DMS53 (cell line): ENCODE measurements at regions not wholly inside any gene's neighbourhood (a gene's known extent, or its start where the extent isn't known, plus 50 kb on each side); places are given as distances from the start of the nearest gene placed in this dataset.

ENCODE experiments used
- DNase-seq: peaks from one replicate; lab custom pipeline; 2025; lab: John Stamatoyannopoulos, UW

DNA sequence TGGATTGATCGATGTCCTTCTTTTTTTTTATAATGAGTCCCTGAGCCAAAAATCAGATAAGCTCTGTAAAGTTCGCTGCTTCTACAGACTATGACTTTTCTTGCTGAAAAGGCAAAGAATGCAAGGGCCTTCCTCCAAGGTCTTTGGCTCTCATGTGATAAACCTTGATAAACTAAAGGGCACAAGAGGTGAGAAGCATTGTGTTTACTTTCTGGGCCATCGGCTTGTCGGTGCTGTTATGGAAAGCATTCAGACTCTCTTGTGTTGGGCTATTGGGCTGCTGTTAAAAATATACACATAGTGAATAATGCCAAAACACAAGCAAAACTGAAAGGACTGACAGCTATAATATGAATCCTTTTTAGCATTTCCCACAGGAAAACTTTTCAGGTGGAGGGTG lies 472.4 kb upstream of the SPHKAP start:
- no peak for DNase-seq

DNA sequence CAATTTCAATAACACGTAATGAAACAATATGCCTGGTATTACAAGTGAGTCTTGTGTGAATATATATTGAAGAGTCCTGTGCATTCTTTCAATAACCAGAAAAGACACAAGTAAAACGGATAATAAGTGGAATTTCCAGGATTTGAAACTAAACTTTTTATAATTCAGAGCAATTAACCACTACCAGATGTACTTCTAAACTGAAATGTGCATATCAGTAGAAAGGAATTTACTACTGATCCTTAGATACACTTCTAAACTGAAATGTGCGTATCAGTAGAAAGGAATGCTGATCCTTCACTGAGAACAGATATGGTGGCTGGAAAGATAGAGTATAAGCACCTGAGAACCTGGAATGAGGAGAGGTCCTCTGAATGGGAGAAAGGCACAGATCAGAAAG lies 470.9 kb upstream of the SPHKAP start:
- DNase-seq, result no peak

DNA sequence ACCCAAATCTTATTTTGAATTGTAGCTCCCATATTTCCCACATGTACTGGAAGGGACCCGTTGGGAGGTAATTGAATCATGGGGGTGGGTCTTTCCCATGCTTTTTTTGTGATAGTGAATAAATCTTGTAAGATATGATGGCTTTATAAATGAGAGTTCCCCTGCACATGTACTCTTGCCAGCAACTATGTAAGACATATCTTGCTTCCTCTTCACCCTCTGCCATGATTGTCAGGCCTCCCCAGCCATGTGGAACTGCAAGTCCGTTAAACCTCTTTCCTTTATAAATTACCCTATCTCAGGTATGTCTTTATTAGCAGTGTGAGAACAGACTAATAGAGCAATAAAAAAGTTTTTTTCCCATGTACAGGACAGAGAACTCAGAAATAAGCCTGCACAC lies 468.4 kb upstream of the SPHKAP start:
- DNase-seq, result no peak

DNA sequence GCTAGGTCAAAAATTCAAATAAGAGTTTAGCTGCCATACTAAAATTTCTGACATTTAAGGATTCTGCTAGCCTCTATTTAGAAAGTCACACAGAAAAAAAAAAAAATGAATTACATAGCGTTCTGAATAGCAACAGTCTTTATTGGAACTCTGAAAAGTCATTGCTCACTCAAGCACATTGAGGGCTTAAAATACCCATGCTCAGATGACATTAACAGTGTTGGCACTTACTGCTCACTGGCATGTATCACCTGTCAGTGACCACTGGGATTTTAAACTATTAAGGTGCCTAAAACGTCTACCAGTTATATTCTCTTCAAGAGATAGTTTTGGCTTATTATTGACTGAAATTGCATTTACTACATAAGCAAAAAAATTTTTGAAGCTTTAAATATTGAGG lies 468.0 kb upstream of the SPHKAP start:
- no peak for DNase-seq

DNA sequence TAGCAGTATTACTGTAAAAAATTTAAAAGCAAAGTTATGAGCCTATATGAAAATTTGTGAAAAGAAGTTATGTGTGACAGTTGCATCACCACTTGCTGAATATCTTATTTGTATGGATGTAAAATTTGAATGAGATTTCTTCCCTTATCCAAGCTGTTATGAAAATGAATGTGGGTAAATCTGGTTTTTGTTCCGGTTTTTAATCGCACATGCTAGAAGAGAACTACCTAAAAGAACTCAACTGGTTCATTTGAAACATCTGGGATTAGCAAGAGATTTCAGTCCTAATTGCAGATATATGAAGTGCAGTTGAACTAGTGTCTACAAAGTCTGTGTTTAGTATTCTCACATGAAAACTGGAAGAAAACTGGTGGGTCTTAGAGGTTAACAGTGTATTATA lies 467.1 kb upstream of the SPHKAP start:
- no peak for DNase-seq

DNA sequence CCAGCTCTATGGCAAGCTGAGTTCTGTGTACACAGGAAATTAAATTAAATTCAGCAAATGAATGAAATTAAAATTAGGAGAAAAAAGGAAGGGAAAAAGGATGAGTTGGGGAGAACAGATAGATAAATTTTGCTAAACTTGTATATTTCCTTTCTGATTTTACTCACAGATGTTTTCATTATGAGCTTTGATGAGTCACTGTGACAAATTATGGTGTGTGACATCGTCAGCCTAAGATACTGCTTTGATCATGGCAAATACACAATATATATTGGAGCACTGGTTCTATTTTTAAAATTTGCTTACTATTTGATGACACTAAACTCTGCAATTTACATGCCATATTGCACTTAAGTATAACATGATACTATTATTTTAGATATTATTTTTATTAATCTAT lies 464.6 kb upstream of the SPHKAP start:
- DNase-seq, result peak; percentile 26

DNA sequence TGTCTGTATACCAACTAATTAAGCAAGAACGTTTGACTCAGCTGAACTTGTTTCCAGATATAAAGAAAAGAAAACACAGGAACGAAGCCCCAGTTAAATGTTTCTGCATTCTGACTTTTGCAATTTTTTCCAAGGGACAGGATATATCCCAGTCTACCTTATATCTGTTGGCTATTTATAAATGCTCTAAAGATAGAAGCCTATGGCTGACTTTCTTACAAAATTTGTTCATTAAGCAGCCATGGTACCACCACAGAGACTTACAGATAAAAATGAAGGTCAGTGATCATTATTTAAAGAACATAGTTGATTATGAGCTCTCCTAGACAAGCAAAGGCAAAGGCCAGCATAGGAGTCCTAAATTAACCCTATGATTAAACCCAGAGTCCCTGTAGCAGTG lies 462.7 kb upstream of the SPHKAP start:
- DNase-seq, result no peak

DNA sequence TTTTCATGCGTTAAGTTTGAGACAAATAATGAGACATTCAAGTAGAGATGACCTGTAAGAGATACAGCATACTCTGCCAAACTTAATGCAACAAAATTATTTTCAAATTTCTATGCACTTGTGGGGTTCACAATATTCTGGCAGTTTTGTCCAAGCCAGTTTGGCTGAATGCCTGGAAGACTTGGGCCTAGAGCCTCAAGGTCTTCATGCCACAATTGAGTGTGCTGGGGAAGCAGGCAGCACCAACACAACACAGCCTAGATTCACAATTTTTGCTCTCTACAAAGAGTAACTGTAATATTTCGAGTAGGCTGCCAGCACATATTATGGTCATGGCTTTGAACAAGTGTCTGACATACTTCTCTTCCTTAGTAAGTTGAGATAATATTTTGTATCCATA lies 461.4 kb upstream of the SPHKAP start:
- DNase-seq, result no peak

DNA sequence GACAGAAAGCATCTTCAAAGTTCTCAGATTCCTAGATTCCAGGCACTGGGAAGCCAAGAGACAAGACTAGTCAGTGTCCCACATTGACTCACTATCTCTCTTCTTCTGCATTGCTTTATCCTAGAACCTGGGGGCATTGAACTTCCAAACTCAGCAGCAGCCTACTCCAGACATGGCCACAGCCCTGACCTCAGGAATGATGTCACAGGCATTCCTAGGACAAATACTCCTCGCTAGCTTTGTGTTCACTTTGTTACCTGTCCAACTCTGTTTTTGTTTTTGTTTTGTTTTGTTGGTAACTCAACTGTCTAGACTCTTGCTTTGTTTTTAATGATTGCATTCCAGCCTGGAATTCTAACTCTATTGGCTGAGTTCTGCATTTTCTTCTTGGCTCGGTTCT lies 449.3 kb upstream of the SPHKAP start:
- no peak for DNase-seq

DNA sequence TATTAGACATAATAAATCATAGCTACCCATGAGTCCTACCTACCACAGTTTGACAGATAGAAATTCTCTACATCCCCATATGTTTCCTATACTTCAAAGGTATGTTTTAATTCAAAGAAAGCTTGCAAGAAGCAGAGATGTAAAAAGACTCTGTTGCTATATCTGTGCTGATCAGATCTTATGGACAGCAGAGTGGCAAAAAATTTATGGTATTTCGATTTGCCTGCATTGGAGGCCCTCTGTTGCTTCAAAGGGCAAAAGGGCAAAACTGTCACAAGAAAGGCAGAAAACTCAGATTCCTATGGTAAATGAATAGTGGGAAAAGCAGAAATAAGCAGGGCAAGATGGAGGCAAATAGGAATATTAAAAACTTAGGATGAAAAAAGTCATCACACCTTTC lies 447.8 kb upstream of the SPHKAP start:
- DNase-seq, result no peak

DNA sequence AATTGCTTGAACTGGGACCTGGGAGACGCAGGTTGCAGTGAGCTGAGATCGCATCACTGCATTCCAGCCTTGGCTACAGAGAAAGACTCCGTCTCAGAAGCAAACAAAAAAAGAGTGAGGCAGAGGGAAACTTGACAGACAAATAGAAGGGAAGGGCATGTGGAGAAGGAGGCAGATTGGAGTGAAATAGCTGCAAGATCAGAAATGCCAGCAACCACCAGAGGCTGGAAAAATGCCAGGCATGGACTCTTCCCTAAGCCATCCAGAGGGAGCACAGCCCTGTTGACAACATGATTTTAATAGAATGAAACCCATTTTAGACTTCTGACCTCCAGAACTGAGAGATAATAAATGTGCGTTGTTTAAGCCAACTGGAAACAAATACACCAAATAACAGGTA lies 447.2 kb upstream of the SPHKAP start:
- DNase-seq, result no peak

DNA sequence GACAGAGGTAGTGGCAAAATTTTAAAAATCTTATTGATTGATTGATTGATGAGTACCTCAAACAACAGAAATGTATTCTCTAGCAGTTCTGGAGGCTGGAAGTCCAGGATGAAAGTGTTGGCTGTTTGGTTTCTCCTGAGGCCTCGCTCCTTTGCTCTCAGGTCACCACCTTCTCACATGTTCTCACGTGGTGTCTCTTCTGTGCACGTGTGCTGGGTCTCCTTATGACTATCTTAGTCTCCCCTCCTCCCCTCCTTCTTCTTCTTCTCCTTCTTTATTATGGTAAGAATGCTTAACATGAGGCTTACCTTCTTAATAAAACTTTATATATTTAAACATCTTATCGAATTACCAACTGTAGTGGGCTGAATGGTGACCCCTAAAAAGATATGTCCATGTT lies 446.0 kb upstream of the SPHKAP start:
- DNase-seq, result no peak

DNA sequence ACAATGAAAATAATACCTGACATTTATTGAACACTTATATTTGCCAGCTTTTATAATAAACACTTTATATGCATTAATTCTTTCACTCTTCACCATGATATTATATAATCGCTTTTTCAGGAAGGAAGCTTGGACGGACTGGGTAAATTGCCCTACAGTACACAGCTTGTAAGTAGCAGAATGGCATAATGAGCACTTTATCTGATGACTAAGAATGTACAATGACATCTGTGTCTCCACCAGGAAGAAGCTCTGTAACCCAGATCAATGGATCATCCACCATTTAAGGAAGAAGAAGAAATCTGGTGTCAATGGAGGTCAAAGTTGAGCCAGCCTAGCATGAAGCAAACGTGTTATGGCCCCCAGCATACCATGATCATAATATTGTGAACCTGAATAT lies 444.0 kb upstream of the SPHKAP start:
- DNase-seq, result no peak

DNA sequence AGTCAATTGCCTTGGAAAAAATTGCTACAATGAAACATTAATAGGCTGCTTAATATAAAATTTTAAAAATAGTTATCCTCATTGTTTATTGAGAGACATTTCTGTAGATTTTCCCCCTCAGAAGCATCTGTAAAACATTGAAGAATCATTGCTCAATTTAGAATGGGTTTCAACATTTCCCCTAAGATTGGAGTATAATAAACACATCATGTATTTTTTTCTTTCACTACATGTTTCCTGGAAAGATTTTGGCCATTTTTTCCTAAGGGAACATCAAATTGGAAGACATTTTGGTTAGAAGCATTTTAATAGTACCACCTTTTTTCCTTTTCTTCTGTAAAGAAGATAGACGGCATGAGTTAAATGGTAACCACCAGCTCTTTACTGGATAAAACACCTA lies 443.2 kb upstream of the SPHKAP start:
- no peak for DNase-seq

DNA sequence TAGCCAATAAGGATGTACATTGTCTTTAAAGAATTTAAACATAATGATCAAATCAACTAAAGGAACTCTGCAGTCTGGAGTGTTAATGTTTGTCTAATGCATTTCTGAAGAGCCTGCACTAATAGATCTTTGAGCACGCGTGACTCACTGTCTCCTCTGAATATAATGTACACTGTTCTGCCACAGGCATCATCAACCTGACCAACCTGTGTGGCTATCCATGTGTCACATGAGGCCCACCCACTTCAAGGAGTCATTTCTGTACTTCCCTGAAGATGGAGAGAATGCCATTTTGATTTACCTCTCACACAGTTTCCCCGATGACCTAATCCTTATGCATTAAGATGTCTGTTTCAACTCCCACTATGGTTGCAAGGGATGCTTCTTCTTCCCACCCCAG lies 434.0 kb upstream of the SPHKAP start:
- peak; percentile 47 for DNase-seq

DNA sequence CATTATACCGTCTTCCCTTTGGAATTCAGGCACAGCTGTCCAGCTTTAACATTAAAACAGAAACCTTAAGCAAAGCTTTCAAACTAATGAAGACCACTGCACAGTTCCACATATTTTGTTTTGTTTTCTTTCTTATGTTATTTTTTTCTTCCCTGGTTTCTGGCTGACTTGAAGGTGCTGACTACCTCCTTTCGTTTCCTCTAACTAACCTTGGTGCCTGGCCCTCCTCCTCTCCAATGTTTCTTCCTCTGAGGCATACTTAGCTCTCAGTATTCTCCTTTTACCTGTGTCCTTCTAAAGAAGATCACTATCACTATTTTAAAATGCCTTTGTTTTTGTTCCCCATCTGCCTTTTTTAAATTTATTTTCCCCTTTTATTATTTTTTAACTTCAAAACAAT lies 433.3 kb upstream of the SPHKAP start:
- no peak for DNase-seq

DNA sequence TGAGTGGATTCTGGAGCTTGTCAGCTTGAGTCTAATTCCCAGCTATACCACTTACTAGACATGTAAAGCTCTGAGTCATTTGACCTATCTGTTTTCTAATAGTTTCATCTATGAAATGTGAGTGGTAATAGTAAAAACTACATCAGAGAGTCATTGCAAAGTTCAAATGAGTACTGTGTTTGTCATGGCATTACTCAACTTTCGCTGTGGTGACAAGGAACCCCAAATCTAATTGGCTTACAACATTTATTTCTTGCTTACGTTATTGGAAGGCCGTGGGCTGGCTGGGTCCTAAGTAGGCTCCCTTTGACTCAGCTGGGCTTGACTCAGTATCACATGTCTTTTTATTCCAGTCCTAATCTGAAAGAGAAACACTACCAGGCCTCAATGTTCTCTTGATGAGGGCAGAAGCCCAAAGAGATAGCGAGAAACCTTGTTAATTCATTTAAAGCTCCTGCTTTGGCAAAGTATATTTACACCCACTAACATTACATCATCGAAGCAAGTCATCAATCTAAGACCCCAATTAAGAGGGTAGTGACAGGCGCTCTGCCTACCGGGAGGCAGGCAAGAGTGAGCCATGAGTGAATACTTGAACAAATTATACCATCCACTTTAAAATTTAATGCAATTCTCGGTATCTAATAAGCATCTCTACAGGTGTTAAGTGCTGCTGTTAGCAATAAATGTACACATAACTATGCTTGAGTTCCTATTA lies 431.8 kb upstream of the SPHKAP start:
- no peak for DNase-seq

DNA sequence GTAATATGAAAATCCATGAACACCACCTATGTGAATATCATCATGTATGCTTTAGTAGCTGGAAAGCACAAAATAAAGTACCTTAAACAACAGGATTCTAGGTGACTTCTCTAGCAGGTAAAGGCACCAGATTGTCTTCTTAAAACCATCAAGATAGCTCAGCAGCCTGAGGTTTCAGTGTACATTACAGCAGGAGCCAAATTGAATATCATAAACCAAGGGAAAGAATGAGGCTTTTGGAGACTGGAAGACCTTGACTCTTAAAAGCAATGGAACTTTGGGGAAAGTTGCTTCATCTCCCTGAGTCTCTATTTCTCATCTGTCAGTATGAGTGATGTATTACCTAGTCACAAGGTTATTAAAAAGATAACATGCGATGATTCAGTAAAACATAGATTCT lies 429.7 kb upstream of the SPHKAP start:
- no peak for DNase-seq

DNA sequence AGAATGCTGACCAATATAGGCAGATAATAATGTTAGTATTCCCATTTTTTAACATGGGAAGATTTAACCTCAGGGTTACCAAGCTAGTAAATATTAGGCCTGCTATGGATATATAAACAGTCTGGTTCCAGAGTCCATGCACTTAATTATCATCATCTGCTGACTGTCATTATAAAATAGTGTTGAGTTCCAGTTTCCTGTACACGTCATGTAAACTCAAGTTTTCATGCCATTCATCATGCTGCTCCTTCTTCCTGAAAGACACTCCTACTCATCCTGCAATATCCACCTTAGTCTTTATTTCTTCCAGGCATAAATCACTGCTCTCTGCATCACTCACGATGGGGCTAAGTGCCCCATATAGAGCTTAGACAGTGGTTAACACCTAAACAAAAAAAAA lies 420.8 kb upstream of the SPHKAP start:
- no peak for DNase-seq

DNA sequence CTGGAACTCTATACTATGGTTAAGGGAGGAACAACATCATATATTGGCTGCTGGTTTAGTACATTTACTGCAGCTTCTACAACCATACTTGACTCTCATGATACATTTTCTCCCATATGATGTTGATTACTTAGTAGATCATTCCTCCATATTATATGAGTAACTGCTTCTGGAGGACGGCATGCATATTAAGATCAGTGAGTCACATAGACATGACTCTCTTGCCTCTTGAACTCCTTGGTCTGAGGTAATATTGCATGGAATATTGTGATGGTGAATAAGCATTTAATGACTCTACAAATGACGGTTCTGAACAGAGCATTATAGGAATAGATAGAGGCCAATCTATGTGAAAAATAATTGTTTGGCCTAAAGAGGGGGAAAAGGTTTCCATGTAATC lies 418.8 kb upstream of the SPHKAP start:
- no peak for DNase-seq

DNA sequence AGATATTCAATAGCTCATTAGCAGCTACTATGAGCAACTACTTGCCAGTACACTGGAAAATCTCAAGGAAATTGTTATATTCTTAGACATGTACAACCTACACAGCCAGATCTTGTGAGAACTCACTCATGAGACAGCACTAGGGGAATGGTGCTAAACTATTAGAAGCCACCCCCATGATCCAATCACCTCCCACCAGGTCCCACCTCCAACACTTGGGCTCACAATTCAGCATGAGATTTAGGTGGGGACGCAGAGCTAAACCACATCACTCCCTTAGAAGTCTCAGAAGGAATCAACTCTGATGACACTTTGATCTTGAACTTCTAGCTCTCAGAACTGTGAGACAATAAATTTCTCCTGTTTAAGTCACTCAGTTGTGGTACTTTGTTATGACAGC lies 418.3 kb upstream of the SPHKAP start:
- no peak for DNase-seq

DNA sequence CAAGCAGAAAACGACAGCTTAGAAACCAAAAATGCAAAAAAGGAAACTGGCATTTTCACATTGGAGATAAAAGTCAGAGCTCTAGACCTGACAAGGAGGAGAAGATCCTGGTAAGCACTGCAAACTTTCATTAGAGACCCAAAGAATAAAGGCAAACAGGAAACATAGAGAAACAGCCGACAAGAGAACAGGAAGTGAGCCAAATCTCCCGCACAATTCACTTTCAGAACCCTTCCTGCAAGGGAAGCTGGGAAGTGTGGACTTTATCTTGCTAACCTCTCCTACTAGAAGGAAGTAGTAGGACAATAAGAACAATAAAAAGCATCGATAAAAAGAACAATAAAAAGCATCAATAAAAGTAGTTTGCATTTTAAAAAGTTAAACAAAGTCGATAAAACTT lies 417.8 kb upstream of the SPHKAP start:
- DNase-seq, result no peak

DNA sequence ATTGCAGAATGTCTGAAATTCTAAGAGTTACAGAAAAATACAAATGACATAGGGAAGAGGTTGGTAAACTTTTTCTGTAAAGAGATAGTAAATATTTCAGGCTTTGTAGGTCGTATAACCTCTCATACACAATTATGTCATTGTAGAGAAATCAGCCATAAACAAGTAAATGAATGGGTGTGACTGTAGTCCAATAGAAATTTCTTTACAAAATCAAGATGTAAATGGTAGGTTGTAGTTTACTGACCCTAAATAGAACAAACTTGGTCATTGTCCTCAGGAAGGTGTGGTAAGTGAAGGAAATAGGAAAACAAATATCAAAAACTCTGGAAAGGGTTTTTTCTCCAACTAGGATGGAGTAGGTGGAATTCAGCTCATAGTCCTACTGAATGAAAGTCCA lies 415.5 kb upstream of the SPHKAP start:
- no peak for DNase-seq

DNA sequence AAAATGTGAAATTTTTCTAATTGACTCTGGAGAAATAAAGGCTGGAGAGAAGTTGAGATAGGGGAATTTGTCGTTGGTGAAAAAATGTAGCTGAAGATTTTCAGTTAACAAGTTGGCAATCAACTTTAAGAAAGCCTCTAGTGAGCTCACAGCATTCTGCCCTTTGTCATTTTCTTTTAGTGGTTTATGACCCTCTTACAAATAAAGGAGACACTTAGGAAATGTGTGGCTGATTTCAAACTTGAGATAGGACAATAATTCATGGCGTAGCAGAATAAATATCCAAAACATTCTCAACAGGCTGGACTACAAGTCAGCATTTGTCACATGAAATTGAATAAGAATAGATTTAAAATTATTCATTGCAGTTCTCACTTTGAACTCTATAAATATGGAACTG lies 412.5 kb upstream of the SPHKAP start:
- no peak for DNase-seq

DNA sequence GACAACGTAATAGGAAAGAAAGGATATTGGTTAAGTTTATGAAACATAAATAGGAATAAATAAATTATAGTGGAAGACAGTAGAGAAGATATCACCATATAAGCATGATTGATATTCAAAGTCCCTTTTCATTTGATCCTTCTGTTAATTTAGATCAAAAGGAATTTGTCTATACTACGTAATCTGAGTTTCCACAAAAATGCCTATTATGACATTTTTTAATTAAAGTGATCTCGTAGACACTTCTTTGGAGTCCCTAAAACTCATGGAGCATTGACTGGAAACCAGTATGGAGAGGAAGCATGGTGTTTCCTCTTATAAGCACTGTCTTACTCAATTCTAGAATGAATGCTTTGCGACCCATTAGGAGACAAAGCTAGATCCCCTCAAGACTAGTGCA lies 411.4 kb upstream of the SPHKAP start:
- DNase-seq, result no peak
